OCI-LY7 (cell line): ENCODE measurements at regions not wholly inside any gene's neighbourhood (a gene's known extent, or its start where the extent isn't known, plus 50 kb on each side); places are given as distances from the start of the nearest gene placed in this dataset.

Experiments used
- BruUV-seq: library from RNA; stranded (reverse); fragments of 400-500 nt; replicated peaks from 2 replicates; lab custom pipeline; 2021; lab: Mats Ljungman, UMichigan
- CTCF ChIA-PET: fragments of 300-600 bp; sonication (Branson Sonifier 250); formaldehyde crosslinking; loops from one replicate; lab custom pipeline; 2022; ENCODE audit warnings: antibody characterized with exemption; ENCODE audit not compliant: unreplicated experiment; lab: Charles Lee
- POLR2A ChIA-PET: fragments of 300-600 bp; sonication (Branson Sonifier 250); formaldehyde crosslinking; loops from one replicate; lab custom pipeline; 2022; ENCODE audit warnings: antibody characterized with exemption; lab: Charles Lee
- DNase-seq: peaks from one replicate; pipeline ENCODE4 v3.0.0-alpha.2; 2015; ENCODE audit warnings: low spot score
- H2AFZ ChIP-seq: fragments of 200-600 bp; sonication (generic), shearing (Covaris generic); 2 replicates; pipeline ENCODE4 v1.6.1; 2014; ENCODE audit warnings: mild to moderate bottlenecking, antibody characterized with exemption, low read length, moderate library complexity
- H3K27ac ChIP-seq: fragments of 200-600 bp; sonication (generic); 2 replicates; pipeline ENCODE4 v1.5.1; 2014; ENCODE audit warnings: mixed run types, low read depth, mild to moderate bottlenecking, moderate library complexity, low read length, inconsistent platforms; ENCODE audit not compliant: poor library complexity, severe bottlenecking
- H3K36me3 ChIP-seq: fragments of 200-600 bp; sonication (generic); 2 replicates; pipeline ENCODE4 v1.6.1; 2014; ENCODE audit warnings: mild to moderate bottlenecking, antibody characterized with exemption, low read length, moderate library complexity, mixed read lengths; ENCODE audit not compliant: insufficient read depth
- H3K4me1 ChIP-seq: fragments of 200-600 bp; sonication (generic); 2 replicates; pipeline ENCODE4 v1.5.1; 2014; ENCODE audit warnings: mild to moderate bottlenecking, low read length; ENCODE audit not compliant: insufficient read depth, poor library complexity, severe bottlenecking
- H3K4me2 ChIP-seq: fragments of 200-600 bp; sonication (generic); 2 replicates; pipeline ENCODE4 v1.6.1; 2014; ENCODE audit warnings: mild to moderate bottlenecking, low read length
- H3K4me3 ChIP-seq: fragments of 200-600 bp; sonication (generic); 2 replicates; pipeline ENCODE4 v1.5.1; 2014; ENCODE audit warnings: mild to moderate bottlenecking, low read depth, low read length; ENCODE audit not compliant: poor library complexity, severe bottlenecking
- H3K79me2 ChIP-seq: fragments of 200-600 bp; sonication (generic); 2 replicates; pipeline ENCODE4 v1.6.1; 2016; ENCODE audit warnings: low read depth, mild to moderate bottlenecking, low read length, moderate library complexity, mixed read lengths; ENCODE audit not compliant: insufficient read depth
- H3K9me2 ChIP-seq: fragments of 200-600 bp; sonication (generic); 2 replicates; pipeline ENCODE4 v1.6.1; 2016; ENCODE audit warnings: mild to moderate bottlenecking, low read length, mixed read lengths; ENCODE audit not compliant: insufficient read depth
- H3K9me3 ChIP-seq: fragments of 200-600 bp; sonication (generic); 2 replicates; pipeline ENCODE4 v1.6.1; 2014; ENCODE audit warnings: mild to moderate bottlenecking, mixed run types, low read length, mixed read lengths
- H4K20me1 ChIP-seq: fragments of 200-600 bp; sonication (generic); 2 replicates; pipeline ENCODE4 v1.6.1; 2014; ENCODE audit warnings: mild to moderate bottlenecking, antibody characterized with exemption, low read length, moderate library complexity, mixed read lengths; ENCODE audit not compliant: insufficient read depth
- CTCF ChIP-seq: fragments of 200-600 bp; sonication (generic); conservative IDR thresholded peaks from 2 replicates; pipeline ENCODE4 v1.5.1; 2014; ENCODE audit warnings: mild to moderate bottlenecking, antibody characterized with exemption, low read length, moderate library complexity, mixed read lengths
- EZH2phosphoT487 ChIP-seq: fragments of 200-600 bp; sonication (generic); IDR thresholded peaks from 2 replicates; pipeline ENCODE4 v1.6.1; 2018; ENCODE audit warnings: low read depth, borderline replicate concordance, mild to moderate bottlenecking, mixed run types, antibody characterized with exemption, low read length, moderate library complexity, mixed read lengths
- intact Hi-C: fragments of 100-400 bp; cut with micrococcal nuclease; formaldehyde crosslinking; loops from one replicate; pipeline ENCODE4 v1.10.0; 2022; ENCODE audit not compliant: unreplicated experiment

- no peaks in the 10 kb centered on the region for H4K20me1 ChIP-seq
- no peak overlapping the region for H3K4me2 ChIP-seq
- intact Hi-C loops, result no loop called here
- no peaks in the 10 kb centered on the region for H3K79me2 ChIP-seq
- no peak overlapping the region for H3K27ac ChIP-seq
- no peak for DNase-seq
- BruUV-seq, result no TSS peak
- CTCF ChIA-PET, result no interaction called here
- H3K9me2 ChIP-seq, result no peaks in the 10 kb centered on the region
- no peak for TF ChIP-seq EZH2phosphoT487
- no peak for TF ChIP-seq CTCF
- POLR2A ChIA-PET, result no interaction called here
- no peak overlapping the region for H3K4me3 ChIP-seq
- H2AFZ ChIP-seq, result no peak overlapping the region
- no peaks in the 10 kb centered on the region for H3K9me3 ChIP-seq
- H3K4me1 ChIP-seq, result no peaks in the 10 kb centered on the region
- H3K36me3 ChIP-seq, result no peaks in the 10 kb centered on the region
Measured at GRCh38 chr9:7861086-7861485, 61.5 kb upstream of the DMAC1 start.

GRCh38 chr9:7860335-7860709 lies 60.7 kb upstream of the DMAC1 start:
- POLR2A ChIA-PET, result no interaction called here
- no TSS peak for BruUV-seq
- no peaks in the 10 kb centered on the region for H3K9me2 ChIP-seq
- H4K20me1 ChIP-seq, result no peaks in the 10 kb centered on the region
- no peaks in the 10 kb centered on the region for H3K4me1 ChIP-seq
- no peaks in the 10 kb centered on the region for H3K79me2 ChIP-seq
- DNase-seq, result no peak
- TF ChIP-seq CTCF (no peak), EZH2phosphoT487 (no peak)
- H3K4me2 ChIP-seq, result no peak overlapping the region
- CTCF ChIA-PET, result no interaction called here
- no peaks in the 10 kb centered on the region for H3K36me3 ChIP-seq
- H3K27ac ChIP-seq, result no peak overlapping the region
- H3K4me3 ChIP-seq, result no peak overlapping the region
- H3K9me3 ChIP-seq, result no peaks in the 10 kb centered on the region
- H2AFZ ChIP-seq, result no peak overlapping the region
- intact Hi-C loops, result no loop called here

GRCh38 chr9:7859701-7860334 lies 60.2 kb upstream of the DMAC1 start:
- Histone ChIP-seq H3K36me3 (no peaks in the 10 kb centered on the region), H3K9me2 (no peaks in the 10 kb centered on the region), H3K4me3 (no peak overlapping the region), H2AFZ (no peak overlapping the region), H3K27ac (no peak overlapping the region), H3K4me1 (no peaks in the 10 kb centered on the region), H3K4me2 (no peak overlapping the region), H3K79me2 (no peaks in the 10 kb centered on the region), H3K9me3 (no peaks in the 10 kb centered on the region), H4K20me1 (no peaks in the 10 kb centered on the region)
- ChIA-PET POLR2A (interaction anchor here (0.5 to 1.0 kb wide), 2 partner anchors 10 to 40 kb away, joined by 3 read pairs; no protein-coding TSS in a partner anchor), CTCF (no interaction called here)
- BruUV-seq, result no TSS peak
- intact Hi-C loops, result no loop called here
- no peak for DNase-seq
- TF ChIP-seq EZH2phosphoT487 (no peak), CTCF (no peak)
